NCI-H526 (cell line): ENCODE measurements at regions not wholly inside any gene's neighbourhood (a gene's known extent, or its start where the extent isn't known, plus 50 kb on each side); places are given as distances from the start of the nearest gene placed in this dataset.
"Not testable (repeated sequence)": the region's sequence is repeated elsewhere in the genome, so short reads cannot be mapped to it uniquely, and the experiment has no call there.

Experiments
- DNase-seq, 2 experiments: peaks; one replicate each; lab custom pipeline; 2025; lab: John Stamatoyannopoulos, UW

- no peak for DNase-seq
Observed at GRCh38 chr7:32648408-32649156, 153.3 kb downstream of the AVL9 start.

DNA sequence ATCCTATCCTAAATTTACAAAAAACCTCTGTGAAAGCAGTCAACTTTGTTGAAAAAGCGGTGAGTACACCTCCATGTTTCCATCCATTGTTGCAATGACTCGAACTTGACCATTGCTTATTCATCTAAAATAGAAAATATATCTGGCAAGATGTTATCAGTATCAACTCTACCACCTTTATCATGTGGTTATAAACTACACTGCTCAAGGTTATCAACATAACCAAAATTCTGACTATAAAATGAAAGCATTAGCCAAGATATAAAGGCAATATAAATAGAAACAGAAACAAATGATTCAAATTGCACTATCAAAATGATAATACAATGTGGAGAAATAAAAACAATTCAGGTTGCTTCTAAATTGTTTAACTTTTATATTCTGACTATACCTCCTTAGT, 150.0 kb downstream of the AVL9 start:
- DNase-seq = not testable (repeated sequence)

DNA sequence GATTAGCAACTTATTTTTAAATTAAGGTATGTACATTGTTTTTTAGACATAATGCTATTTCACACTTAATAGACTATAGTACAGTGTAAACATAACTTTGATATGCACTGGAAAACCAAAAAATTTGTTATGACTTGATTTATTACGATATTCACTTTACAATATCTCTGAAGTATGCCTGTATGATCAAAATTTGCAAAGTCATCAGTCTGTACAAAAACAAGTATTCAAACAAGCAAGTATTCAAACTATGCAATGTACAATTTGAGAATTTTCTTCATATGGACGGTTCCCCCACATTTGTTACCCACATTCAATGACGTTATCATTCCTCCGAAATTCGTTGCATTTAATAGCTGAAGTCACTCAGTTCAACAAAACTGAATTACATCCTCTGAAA, 147.9 kb downstream of the AVL9 start:
- DNase-seq = no peak

GRCh38 chr7:32639122-32639521, 143.8 kb downstream of the AVL9 start:
- DNase-seq = no peak

DNA sequence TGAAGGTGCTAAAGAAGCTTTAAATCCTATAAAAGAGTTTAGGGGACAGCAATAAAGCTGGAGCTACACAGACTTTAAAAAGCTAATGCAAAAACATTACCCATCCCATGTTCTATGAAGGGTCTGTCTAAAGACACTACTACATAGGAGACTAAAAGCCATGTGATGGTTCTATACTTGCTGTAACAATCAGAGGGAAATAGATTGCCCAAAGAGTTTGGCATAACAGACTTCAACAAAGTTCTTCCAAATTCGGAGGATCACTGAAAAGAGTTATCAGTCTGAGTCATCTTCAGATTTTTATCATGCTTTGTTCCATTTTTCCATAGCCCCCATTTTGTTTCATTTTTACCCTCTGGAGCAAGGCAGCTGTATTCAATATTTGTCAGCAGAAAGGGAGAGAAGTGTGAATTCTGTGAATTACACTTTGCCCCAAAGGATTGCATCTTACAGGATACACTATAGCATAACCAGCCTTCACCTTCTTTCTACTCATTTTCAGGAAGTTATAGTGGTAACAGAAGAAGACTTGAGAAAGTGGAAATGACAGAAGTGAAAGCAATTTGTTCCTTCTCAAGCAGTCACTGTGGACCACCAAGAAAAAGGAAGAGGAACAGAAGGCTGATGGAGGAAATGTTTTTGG, 143.3 kb downstream of the AVL9 start:
- DNase-seq = not testable (repeated sequence)
